GM19238 (cell line): ENCODE measurements at regions not wholly inside any gene's neighbourhood (a gene's known extent, or its start where the extent isn't known, plus 50 kb on each side); places are given as distances from the start of the nearest gene placed in this dataset.
A peak's percentile ranks its signal among the peaks of the same experiment; 100 is the strongest.
"Not testable (repeated sequence)": the region's sequence is repeated elsewhere in the genome, so short reads cannot be mapped to it uniquely, and the experiment has no call there.

ENCODE experiments used
- DNase-seq: peaks from one replicate; pipeline ENCODE4 v3.0.0; 2011; ENCODE audit warnings: low spot score; ENCODE audit not compliant: insufficient read length

DNA sequence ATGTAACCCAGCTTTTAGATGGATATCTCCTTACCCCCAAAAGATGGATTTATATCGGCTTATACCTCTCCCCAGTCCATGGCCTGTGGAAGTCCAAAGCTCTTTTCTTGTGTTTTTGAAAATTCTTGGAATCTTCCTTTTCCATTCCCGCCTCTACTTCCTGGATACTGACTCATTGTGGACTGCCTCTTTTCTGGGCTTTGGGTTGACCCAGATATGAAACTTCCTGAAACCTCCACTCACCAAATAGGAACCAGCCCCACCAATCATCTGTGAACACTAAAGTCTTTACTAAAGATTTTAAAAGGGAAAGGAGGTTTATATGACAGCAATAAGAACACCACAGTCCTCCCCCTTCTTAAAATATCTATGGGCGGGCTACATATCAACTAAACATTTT is 163.4 kb upstream of the SYN3 start:
- DNase-seq = no peak

GRCh38 chr22:33220476-33221080 is 162.4 kb upstream of the SYN3 start:
- no peak for DNase-seq

DNA sequence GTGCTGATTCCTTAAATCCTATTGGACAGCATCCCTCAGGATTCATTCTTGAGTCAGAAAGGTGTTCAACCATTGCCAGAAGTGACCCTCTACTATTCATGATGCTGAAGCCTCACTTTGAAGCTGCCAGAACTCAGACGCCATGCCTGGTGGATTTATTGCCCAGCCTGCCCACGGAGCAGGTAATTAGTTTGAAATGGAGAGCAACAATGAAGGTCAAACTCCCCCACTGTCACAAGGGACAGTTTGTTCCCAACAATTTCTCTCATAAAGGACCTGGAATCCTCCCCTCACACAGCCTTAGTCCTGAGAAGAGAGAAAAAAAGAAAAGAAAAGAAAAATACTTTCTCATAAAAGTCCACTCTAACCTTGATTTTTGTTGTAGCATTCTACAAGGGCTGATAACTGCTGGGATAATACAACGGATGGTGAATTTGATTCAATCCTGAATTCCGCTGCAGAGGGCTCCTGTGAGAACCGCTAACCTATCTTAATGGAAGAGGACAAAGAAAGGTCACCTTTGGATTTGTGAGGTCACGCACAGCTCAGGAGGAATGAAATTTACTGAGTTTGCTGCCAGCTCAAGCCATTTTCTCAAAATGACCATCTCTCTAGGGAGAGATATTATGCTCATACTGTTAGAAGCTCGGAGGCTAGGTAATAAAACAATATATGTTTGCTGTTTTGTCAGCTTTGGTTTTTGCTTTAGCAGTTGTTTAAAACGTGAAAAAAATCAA is 161.6 kb upstream of the SYN3 start:
- DNase-seq = no peak

- no peak for DNase-seq
Measured at GRCh38 chr22:33213383-33214075, 155.3 kb upstream of the SYN3 start.

- peak; percentile 62 for DNase-seq
Measured at GRCh38 chr22:33209930-33210784, 152.0 kb upstream of the SYN3 start.

- DNase-seq = no peak
Measured at GRCh38 chr22:33204408-33204807, 146.2 kb upstream of the SYN3 start.

GRCh38 chr22:33202455-33202854 is 144.3 kb upstream of the SYN3 start:
- DNase-seq = no peak

GRCh38 chr22:33194529-33195077 is 136.4 kb upstream of the SYN3 start:
- no peak for DNase-seq

DNA sequence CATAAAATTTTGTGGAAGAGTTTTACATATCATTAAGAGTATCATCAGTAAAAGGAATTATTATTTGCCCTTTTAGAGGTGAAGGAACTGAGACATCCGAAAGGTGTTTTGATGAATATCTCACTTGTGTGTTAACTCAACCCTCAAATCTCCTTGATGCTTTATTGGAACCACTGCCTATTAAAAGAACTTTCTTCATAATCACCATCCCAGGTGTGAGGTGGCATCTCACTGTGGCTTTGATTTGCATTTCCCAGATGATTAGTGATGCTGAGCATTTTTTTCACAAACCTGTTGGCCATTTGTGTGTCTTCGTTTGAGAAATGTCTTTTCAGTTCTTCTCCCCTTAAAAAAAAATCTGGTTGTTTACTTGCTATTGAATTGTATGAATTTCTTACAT is 134.0 kb upstream of the SYN3 start:
- DNase-seq = no peak

DNA sequence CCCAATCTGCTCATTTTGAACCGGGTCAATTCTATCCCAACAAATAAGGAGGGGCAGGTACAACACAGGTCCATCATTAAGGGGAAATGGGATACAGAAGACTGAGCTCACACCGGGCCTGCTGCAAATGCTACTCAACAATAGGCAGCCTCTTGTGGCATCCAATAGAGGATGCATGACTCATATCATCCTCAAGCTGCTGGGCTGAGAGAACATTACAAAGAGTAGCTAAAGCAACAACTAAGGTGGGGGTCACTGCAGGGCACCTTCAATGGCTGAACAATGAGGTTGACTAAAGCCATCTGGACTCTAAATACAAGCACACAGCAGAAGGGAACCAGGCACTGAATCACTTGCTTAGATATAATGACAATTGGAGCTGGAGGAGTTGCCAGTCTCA is 130.1 kb upstream of the SYN3 start:
- no peak for DNase-seq

- no peak for DNase-seq
Measured at GRCh38 chr22:33186816-33187215, 128.6 kb upstream of the SYN3 start.

DNA sequence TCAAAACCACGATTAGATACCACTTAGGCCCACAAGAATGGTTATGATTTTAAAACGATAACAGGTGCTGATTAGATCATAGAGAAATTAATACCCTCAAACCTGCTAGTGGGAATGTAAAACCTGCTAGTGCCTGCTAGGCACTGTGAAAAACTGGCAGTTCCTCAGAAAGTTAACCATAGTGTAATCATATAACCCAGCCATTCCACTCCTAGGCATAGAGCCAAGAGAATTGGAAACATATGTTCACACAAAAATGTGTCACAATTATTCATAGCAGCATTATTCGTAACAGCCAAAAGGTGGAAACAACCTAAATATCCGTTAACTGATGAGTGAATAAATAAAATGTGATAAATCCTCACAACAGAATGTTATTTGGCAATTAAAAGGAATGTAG is 122.2 kb upstream of the SYN3 start:
- DNase-seq = no peak

GRCh38 chr22:33167998-33168790 is 110.0 kb upstream of the SYN3 start:
- no peak for DNase-seq

DNA sequence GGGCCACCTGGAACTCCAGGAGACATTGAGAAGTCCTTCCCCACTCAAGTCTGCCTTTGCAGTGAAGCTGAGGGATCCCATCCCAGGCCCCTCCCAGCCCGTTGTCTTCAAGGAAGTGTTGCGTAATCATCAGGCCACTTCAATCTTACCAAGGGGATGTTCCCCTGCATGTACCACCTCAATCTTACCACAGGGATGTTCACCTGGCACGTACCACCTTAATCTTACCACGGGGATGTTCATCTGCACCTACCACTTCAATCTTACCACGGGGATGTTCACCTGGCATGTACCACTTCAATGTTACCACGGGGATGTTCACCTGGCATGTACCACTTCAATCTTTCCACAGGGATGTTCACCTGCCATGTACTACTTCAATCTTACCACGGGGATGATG is 108.0 kb upstream of the SYN3 start:
- DNase-seq = no peak

DNA sequence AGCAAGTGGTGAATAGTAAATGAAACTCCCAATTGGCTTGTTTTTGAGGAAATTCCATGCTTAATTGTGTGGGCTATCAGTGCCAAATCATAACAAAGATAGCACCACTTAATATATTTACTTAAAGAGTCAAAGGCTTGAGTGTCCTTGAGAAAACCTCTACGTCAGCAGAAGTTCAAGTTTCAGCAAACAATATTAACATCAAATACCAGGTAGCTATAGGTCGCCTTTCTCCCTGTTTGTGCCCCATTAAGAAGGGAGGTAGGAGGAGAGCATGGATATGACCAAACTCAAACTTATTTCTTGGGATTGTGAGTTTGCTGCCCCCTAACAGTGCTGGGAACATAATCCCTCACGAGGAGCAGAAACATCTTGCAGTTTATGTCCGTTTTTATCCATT is 105.6 kb upstream of the SYN3 start:
- no peak for DNase-seq

DNA sequence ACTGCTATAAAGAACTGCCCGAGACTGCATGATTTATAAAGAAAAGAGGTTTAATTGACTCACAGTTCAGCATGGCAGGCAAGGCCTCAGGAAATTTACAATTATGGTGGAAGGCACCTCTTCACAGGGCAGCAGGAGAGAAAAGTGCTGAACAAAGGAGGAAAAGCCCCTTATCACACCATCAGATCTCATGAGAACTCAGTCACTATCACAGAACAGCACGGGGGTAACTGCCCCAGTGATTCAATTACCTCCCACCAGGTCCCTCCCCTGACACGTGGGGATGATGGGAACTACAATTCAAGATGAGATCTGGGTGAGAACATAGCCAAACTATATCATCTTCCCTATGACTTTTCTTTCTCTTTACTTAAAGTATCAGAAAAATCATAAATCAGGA is 104.0 kb upstream of the SYN3 start:
- DNase-seq = no peak

DNA sequence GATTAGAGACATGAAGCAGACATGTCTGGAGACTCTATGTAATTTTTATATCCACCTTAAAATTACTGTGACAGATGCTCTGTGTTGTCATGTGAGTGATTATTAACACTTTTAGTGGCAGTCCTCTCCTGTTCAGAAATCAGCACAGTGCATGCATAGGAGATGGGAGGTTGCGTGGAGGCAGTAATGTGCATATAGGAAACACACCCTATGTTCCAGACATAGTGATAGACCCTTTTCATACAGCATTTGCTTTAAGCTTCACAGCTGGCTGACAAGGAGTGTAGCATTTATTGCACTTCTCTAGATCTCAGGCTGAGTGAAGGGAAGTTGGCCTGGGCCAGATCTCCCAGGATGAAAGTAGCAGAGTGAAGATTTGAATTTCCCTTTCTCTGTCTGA is 102.3 kb upstream of the SYN3 start:
- no peak for DNase-seq

GRCh38 chr22:33154967-33155366 is 96.8 kb upstream of the SYN3 start:
- not testable (repeated sequence) for DNase-seq

- DNase-seq = no peak
Measured at GRCh38 chr22:33149611-33150010, 91.4 kb upstream of the SYN3 start.

GRCh38 chr22:33144721-33145120 is 86.5 kb upstream of the SYN3 start:
- DNase-seq = no peak
